GM12891 (cell line): ENCODE measurements at regions not wholly inside any gene's neighbourhood (a gene's known extent, or its start where the extent isn't known, plus 50 kb on each side); places are given as distances from the start of the nearest gene placed in this dataset.

ENCODE experiments used
- DNase-seq: peaks from one replicate; pipeline ENCODE4 v3.0.0; 2011; ENCODE audit warnings: low spot score; ENCODE audit not compliant: insufficient read length
- FAIRE-seq: peaks from 2 replicates; lab custom pipeline; 2011; peaks lifted over from hg19 to GRCh38; lab: Jason Lieb, UNC
- PAX5 ChIP-seq: IDR thresholded peaks from 2 replicates; pipeline ENCODE4 v1.6.1; 2011; ENCODE audit warnings: low read length, moderate library complexity, mild to moderate bottlenecking; ENCODE audit not compliant: insufficient read depth, severe bottlenecking
- POLR2A ChIP-seq: IDR thresholded peaks from 2 replicates; pipeline ENCODE4 v1.6.1; 2011; ENCODE audit warnings: low read depth, low read length, control low read depth
- POLR2AphosphoS5 ChIP-seq: IDR thresholded peaks from 2 replicates; pipeline ENCODE4 v1.6.1; 2011; ENCODE audit warnings: low read depth, low read length, control low read depth
- POU2F2 ChIP-seq: IDR thresholded peaks from 2 replicates; pipeline ENCODE4 v1.6.1; 2011; ENCODE audit warnings: low read depth, mild to moderate bottlenecking, control low read depth, low read length, moderate library complexity
- SPI1 ChIP-seq: IDR thresholded peaks from 2 replicates; pipeline ENCODE4 v1.6.1; 2011; ENCODE audit warnings: low read depth, low read length, control low read depth
- TAF1 ChIP-seq: IDR thresholded peaks from 2 replicates; pipeline ENCODE4 v1.6.1; 2011; ENCODE audit warnings: low read depth, low read length, control low read depth

- TF ChIP-seq PAX5 (no peak), TAF1 (no peak), POLR2AphosphoS5 (no peak), POLR2A (no peak), SPI1 (no peak), POU2F2 (no peak)
- FAIRE-seq (no peak), DNase-seq (no peak)
These were observed 651.6 kb downstream of the UTRN start for GRCh38 chr6:144936764-144937163.

DNA sequence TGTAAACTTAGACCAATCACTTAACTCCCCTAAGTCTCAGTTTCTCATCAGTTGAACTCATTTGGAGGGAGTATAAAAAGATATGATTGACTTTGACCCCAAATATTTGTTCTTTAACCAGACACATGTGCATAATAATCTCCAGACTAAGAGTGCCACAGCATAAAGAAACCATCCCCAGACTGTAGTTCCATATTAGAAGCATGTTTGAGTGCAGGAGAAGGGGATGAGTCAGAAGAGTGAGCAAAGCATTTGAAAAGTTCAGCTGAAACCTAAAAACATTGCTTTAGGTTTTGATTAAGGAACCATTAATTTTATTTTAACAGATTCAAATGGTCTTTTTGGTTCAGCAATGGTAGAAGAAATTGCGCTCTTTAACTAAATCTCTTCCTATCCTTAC is 654.8 kb downstream of the UTRN start:
- FAIRE-seq, result no peak
- TF ChIP-seq TAF1, result no peak
- TF ChIP-seq POLR2A, result no peak
- TF ChIP-seq POLR2AphosphoS5, result no peak
- TF ChIP-seq PAX5, result no peak
- TF ChIP-seq SPI1, result no peak
- no peak for TF ChIP-seq POU2F2
- DNase-seq, result no peak

- FAIRE-seq (no peak), DNase-seq (no peak)
- TF ChIP-seq SPI1, result no peak
- TF ChIP-seq POLR2AphosphoS5, result no peak
- no peak for TF ChIP-seq PAX5
- no peak for TF ChIP-seq POU2F2
- no peak for TF ChIP-seq TAF1
- TF ChIP-seq POLR2A, result no peak
These were observed 659.0 kb downstream of the UTRN start for GRCh38 chr6:144944106-144944505.

DNA sequence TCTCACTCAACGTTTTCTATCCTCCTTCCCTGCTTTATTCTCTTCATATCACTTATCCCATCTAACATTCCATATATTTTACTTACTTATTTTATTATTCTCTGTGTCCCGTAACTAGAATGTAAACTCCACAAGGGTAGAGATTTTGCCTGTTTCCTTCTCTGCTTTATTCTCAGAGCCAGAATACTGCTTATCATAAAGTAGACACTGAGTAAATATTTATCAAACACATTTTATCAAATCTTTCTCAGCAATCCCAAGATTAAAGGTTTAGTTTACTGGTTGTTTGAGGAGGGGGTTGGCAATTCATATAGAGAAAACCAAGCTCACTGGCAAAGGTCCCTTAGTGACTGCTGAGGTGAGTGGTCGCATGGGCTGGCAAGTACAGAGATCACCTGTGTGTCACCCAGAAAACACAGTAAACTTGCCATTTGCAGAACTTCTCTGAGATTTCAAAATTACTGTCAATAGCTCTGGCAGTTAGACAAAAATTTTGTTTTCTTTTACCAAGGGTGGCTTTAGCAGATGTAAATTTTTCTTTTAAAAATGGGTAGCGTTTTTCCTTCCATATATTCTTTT is 662.4 kb downstream of the UTRN start:
- TF ChIP-seq POU2F2 (no peak), POLR2AphosphoS5 (no peak), SPI1 (no peak), TAF1 (no peak), PAX5 (no peak), POLR2A (no peak)
- no peak for FAIRE-seq
- DNase-seq, result no peak

DNA sequence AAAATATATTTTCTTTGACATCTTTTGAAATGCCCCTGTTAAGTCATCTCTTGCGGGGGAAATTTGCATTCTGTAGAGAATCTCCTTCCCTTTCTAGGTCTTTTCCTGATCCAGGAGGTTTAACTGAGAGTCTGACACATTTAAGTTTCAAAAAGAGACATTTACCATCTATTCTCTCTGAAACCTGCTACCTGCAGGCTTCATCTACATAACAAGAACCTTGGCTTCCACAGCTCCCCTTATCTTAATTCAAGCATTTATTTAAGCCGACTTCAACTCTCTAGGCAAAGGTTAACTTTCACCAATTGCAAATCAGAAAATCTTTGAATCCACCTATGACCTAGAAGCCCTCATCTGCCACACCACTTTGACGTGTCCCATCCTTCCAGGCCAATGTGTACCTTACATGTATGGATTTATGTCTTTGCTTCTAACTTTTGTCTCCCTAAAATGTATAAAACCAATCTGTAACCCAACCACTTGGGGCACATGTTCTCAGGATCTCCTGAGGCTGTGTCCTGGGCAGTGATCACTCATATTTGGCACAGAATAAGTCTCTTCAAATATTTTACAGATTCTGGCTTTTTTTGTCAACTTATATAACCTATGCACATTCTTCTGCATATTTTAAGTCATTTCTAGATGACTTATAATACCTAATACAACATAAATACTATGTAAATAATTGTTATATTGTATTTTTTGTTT is 666.7 kb downstream of the UTRN start:
- no peak for TF ChIP-seq TAF1
- TF ChIP-seq POLR2A, result no peak
- no peak for TF ChIP-seq POLR2AphosphoS5
- TF ChIP-seq POU2F2, result no peak
- DNase-seq (no peak), FAIRE-seq (no peak)

- FAIRE-seq, result no peak
- no peak for DNase-seq
- TF ChIP-seq POLR2A (no peak), TAF1 (no peak), POLR2AphosphoS5 (no peak), SPI1 (no peak), PAX5 (no peak), POU2F2 (no peak)
These were observed 667.5 kb downstream of the UTRN start for GRCh38 chr6:144952456-144953240.

DNA sequence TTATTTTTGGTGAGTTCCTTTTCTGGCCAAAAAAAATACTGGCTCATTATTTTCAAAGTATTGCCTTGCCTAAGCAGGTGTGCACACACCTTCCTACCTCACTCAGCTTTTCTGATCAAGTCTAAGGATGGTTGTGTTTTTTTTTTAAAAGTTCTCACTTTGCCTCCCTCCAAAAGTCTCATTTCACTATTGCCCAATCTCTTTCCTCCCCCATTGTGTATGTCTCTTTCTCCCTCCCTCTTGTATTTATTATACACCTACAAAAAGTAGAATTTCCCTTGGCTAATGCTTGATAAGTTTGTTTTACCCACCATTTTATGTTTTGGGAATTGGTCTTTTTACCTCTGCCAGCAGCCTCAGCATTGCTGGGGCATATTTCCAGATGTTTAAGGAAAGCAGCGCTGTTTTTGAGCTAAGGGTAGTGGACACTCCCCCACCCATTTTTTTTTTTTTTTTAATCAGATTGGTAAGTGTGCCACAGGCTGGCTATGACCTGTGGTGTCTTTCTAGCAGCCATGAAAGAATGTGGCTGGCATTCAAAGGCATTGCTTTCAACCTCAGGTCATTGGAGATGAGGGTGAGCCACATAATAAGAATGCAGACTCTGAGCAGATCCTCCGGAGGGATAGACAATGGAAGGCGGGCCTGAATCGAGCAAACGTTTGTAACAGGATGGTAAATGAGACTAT is 668.6 kb downstream of the UTRN start:
- DNase-seq, result no peak
- FAIRE-seq, result no peak
- no peak for TF ChIP-seq POLR2AphosphoS5
- no peak for TF ChIP-seq SPI1
- TF ChIP-seq POLR2A, result no peak
- TF ChIP-seq PAX5, result no peak
- TF ChIP-seq TAF1, result no peak
- no peak for TF ChIP-seq POU2F2

- no peak for FAIRE-seq
- DNase-seq, result no peak
- TF ChIP-seq POLR2A (no peak), POU2F2 (no peak), TAF1 (no peak), POLR2AphosphoS5 (no peak), SPI1 (no peak), PAX5 (no peak)
These were observed 669.1 kb downstream of the UTRN start for GRCh38 chr6:144954241-144954556.

- FAIRE-seq (no peak), DNase-seq (no peak)
- TF ChIP-seq POLR2AphosphoS5, result no peak
- TF ChIP-seq TAF1, result no peak
- TF ChIP-seq POLR2A, result no peak
- no peak for TF ChIP-seq PAX5
- TF ChIP-seq POU2F2, result no peak
- TF ChIP-seq SPI1, result no peak
These were observed 670.3 kb downstream of the UTRN start for GRCh38 chr6:144955392-144955791.
